ENCODE measurements at regions not wholly inside any gene's neighbourhood (a gene's known extent, or its start where the extent isn't known, plus 50 kb on each side); places are given as distances from the start of the nearest gene placed in this dataset.
"Not testable (repeated sequence)": the region's sequence is repeated elsewhere in the genome, so short reads cannot be mapped to it uniquely, and the experiment has no call there.

GRCh38 chr7:19362099-19362498 lies 216.9 kb upstream of the FERD3L start:
- no peak for TF ChIP-seq CTCF (IDR thresholded peaks at IDR 0.05)
- H3K4me3 ChIP-seq = no peak overlapping the region
- intact Hi-C loops (cut with DNase I) = no loop called here
- H3K4me1 ChIP-seq = no peaks in the 10 kb centered on the region
- no peak overlapping the region for H3K27ac ChIP-seq
- no peak for DNase-seq (ENCODE audit: low spot score in 2 of 2)
- no peaks in the 10 kb centered on the region for H3K27me3 ChIP-seq
- H3K9me3 ChIP-seq = no peaks in the 10 kb centered on the region
- H3K36me3 ChIP-seq = no peaks in the 10 kb centered on the region

- TF ChIP-seq CTCF (IDR thresholded peaks at IDR 0.05) = no peak
- H3K27me3 ChIP-seq = no peaks in the 10 kb centered on the region
- H3K4me1 ChIP-seq = no peaks in the 10 kb centered on the region
- H3K4me3 ChIP-seq = no peak overlapping the region
- no peaks in the 10 kb centered on the region for H3K36me3 ChIP-seq
- intact Hi-C loops (cut with DNase I) = no loop called here
- no peak for DNase-seq (ENCODE audit: low spot score in 2 of 2)
- H3K9me3 ChIP-seq = no peaks in the 10 kb centered on the region
- no peak overlapping the region for H3K27ac ChIP-seq
These were observed 208.0 kb upstream of the FERD3L start for GRCh38 chr7:19353180-19353579.

- no peaks in the 10 kb centered on the region for H3K4me1 ChIP-seq
- H3K36me3 ChIP-seq = no peaks in the 10 kb centered on the region
- TF ChIP-seq CTCF (IDR thresholded peaks at IDR 0.05) = no peak
- H3K9me3 ChIP-seq = no peaks in the 10 kb centered on the region
- no peak for DNase-seq (ENCODE audit: low spot score in 2 of 2)
- no peak overlapping the region for H3K4me3 ChIP-seq
- intact Hi-C loops (cut with DNase I) = no loop called here
- no peak overlapping the region for H3K27ac ChIP-seq
- no peaks in the 10 kb centered on the region for H3K27me3 ChIP-seq
These were observed 207.1 kb upstream of the FERD3L start for GRCh38 chr7:19352305-19352695.

- Histone ChIP-seq H3K27ac (no peak overlapping the region), H3K4me3 (no peak overlapping the region), H3K36me3 (no peaks in the 10 kb centered on the region), H3K4me1 (no peaks in the 10 kb centered on the region), H3K27me3 (no peaks in the 10 kb centered on the region), H3K9me3 (no peaks in the 10 kb centered on the region)
- DNase-seq (ENCODE audit: low spot score in 2 of 2) = no peak
- intact Hi-C loops (cut with DNase I) = no loop called here
- TF ChIP-seq CTCF (IDR thresholded peaks at IDR 0.05) = no peak
These were observed 206.4 kb upstream of the FERD3L start for GRCh38 chr7:19351341-19352304.

- Histone ChIP-seq H3K9me3 (no peaks in the 10 kb centered on the region), H3K4me3 (no peak overlapping the region), H3K27ac (no peak overlapping the region), H3K4me1 (no peaks in the 10 kb centered on the region), H3K36me3 (no peaks in the 10 kb centered on the region), H3K27me3 (no peaks in the 10 kb centered on the region)
- intact Hi-C loops (cut with DNase I) = no loop called here
- no peak for TF ChIP-seq CTCF (IDR thresholded peaks at IDR 0.05)
- no peak for DNase-seq (ENCODE audit: low spot score in 2 of 2)
These were observed 194.3 kb upstream of the FERD3L start for GRCh38 chr7:19339512-19339911.

- H3K4me3 ChIP-seq; H3K9me3 ChIP-seq; DNase-seq (ENCODE audit: low spot score in 2 of 2); H3K4me1 ChIP-seq; H3K27me3 ChIP-seq; intact Hi-C loops (cut with DNase I); H3K36me3 ChIP-seq; H3K27ac ChIP-seq: not testable (repeated sequence)
These were observed 193.3 kb upstream of the FERD3L start for GRCh38 chr7:19338512-19338911.
